Loucy (cell line): ENCODE measurements at regions not wholly inside any gene's neighbourhood (a gene's known extent, or its start where the extent isn't known, plus 50 kb on each side); places are given as distances from the start of the nearest gene placed in this dataset.

Experiments used
- CTCF ChIP-seq: fragments of 200-600 bp; sonication (generic); conservative IDR thresholded peaks from 2 replicates; pipeline ENCODE4 v1.5.1; 2014; ENCODE audit warnings: mild to moderate bottlenecking, antibody characterized with exemption, low read length
- EZH2phosphoT487 ChIP-seq: fragments of 200-600 bp; IDR thresholded peaks from 2 replicates; pipeline ENCODE4 v1.6.1; 2018; ENCODE audit warnings: antibody characterized with exemption, mild to moderate bottlenecking, moderate library complexity, borderline replicate concordance

- TF ChIP-seq EZH2phosphoT487 (no peak), CTCF (no peak)
Observed at GRCh38 chr2:66701251-66701650, 266.3 kb downstream of the MEIS1 start.
